ENCODE measurements at regions not wholly inside any gene's neighbourhood (a gene's known extent, or its start where the extent isn't known, plus 50 kb on each side); places are given as distances from the start of the nearest gene placed in this dataset.

DNA sequence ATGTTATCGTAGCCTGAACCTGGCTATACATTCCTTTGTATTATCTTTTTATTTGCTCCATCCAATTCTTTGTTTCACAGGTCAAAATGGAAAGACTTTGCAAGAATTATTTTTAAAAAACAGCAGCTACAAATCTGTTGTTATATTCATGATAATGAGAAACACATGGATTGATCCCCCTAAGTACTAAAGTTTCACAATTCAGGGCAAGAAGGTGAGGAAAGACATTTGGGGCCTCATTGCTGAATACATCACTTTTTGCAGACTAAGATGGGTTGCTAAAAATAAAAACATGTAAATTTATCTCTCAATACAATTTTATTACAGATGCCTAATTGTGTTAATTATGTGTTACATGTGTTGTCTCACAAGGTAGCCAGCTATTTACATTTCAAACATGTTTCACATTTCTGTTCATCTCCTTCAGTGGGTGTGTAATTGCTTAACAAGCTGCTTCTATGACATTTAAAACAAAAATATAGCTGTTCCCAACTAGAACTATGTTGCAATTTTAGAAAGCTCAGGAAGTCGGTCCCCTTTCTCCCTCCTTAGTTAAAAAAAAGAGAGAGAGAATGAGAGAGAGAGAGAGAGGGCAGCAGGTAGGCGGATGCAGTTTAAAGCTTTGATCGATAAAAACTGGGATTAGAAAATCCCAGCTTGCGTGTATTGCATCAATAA is 606.3 kb upstream of the FZD8 start:
- TF ChIP-seq JUN (IDR thresholded peaks at IDR 0.05; ENCODE audit: low read depth, low read length), result no peak
- no peak for TF ChIP-seq FOSL1 (IDR thresholded peaks at IDR 0.05; ENCODE audit: insufficient read depth, low read depth, low read length)
- no peak for TF ChIP-seq JUND (IDR thresholded peaks at IDR 0.05; ENCODE audit: low read length)
- TF ChIP-seq, protein P1, sequence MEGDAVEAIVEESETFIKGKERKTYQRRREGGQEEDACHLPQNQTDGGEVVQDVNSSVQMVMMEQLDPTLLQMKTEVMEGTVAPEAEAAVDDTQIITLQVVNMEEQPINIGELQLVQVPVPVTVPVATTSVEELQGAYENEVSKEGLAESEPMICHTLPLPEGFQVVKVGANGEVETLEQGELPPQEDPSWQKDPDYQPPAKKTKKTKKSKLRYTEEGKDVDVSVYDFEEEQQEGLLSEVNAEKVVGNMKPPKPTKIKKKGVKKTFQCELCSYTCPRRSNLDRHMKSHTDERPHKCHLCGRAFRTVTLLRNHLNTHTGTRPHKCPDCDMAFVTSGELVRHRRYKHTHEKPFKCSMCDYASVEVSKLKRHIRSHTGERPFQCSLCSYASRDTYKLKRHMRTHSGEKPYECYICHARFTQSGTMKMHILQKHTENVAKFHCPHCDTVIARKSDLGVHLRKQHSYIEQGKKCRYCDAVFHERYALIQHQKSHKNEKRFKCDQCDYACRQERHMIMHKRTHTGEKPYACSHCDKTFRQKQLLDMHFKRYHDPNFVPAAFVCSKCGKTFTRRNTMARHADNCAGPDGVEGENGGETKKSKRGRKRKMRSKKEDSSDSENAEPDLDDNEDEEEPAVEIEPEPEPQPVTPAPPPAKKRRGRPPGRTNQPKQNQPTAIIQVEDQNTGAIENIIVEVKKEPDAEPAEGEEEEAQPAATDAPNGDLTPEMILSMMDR (IDR thresholded peaks at IDR 0.05; ENCODE audit: control extremely low read depth in 1 of 3, insufficient read depth in 1 of 3, low read depth in 1 of 3, low read length in 3 of 3), result no peak
- TF ChIP-seq, protein P2, sequence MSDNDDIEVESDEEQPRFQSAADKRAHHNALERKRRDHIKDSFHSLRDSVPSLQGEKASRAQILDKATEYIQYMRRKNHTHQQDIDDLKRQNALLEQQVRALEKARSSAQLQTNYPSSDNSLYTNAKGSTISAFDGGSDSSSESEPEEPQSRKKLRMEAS (IDR thresholded peaks at IDR 0.05), result no peak
- no peak for TF ChIP-seq ZNF274 (IDR thresholded peaks at IDR 0.05; ENCODE audit: borderline replicate concordance, extremely low read depth, low read length)
